GM19240 (cell line): ENCODE measurements at regions not wholly inside any gene's neighbourhood (a gene's known extent, or its start where the extent isn't known, plus 50 kb on each side); places are given as distances from the start of the nearest gene placed in this dataset.
A peak's percentile ranks its signal among the peaks of the same experiment; 100 is the strongest.
"Not testable (repeated sequence)": the region's sequence is repeated elsewhere in the genome, so short reads cannot be mapped to it uniquely, and the experiment has no call there.

Source experiments
- DNase-seq: peaks from one replicate; pipeline ENCODE4 v3.0.0; 2011; ENCODE audit warnings: low spot score; ENCODE audit not compliant: insufficient read length

DNA sequence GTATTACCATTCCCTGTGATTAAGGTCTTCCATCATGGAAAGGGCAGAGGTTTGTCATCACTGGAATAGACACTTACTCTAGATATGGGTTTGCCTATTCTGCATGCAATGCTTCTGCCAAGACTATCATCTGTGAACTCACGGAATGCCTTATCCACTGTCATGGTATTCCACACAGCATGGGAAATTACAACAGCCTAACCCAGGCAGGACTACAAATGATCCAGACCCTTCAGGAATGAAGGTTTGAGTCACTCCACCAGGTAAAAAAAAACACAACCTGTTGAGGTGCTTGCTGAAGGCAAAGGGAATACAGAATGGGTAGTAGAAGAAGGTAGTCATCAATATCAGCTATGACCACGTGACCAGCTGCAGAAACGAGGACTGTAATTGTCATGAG is 89.0 kb upstream of the RANBP6 start:
- DNase-seq = not testable (repeated sequence)

- not testable (repeated sequence) for DNase-seq
These were observed 88.5 kb upstream of the RANBP6 start for GRCh38 chr9:6103911-6104310.

DNA sequence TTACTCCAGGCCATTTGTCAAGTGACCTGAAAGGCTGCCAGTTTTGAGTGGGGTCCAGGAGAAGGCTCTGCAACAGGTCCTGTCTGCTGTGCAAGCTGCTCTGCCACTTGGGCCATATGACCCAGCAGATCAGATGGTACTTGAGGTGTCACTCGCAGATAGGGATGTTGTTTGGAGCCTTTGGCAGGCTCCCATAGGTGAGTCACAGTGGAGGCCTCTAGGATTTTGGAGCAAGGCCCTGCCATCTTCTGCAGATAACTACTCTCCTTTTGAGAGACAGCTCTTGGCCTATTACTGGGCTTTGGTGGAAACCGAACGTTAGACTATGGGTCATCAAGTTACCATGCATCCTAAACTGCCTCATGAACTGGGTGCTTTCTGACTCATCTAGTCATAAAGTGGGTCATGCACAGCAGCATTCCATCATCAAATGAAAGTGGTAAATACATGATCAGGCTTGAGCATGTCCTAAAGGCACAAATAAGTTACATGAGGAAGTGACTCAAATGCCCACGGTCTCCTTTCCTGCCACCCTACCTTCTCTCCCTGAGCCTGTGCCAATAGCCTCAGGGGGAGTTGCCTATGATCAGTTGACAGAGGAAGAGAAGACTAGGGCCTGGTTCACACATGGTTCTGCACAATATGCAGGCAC is 87.0 kb upstream of the RANBP6 start:
- DNase-seq = not testable (repeated sequence)

DNA sequence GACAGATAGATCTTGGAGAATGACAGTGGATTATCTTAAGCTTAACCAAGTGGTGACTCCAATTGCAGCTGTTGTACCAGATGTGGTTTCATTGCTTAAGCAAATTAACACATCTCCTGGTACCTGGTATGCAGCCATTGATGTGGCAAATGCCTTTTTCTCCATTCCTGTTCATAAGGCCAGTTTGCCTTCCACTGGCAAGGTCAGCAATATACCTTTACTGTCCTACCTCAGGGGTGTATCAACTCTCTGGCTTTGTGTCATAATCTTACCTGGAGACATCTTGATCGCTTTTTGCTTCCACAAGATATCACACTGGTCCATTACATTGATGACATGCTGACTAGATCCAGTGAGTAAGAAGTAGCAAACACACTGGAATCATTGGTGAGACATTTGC is 86.3 kb upstream of the RANBP6 start:
- DNase-seq = not testable (repeated sequence)

- not testable (repeated sequence) for DNase-seq
These were observed 83.9 kb upstream of the RANBP6 start for GRCh38 chr9:6099346-6099745.

DNA sequence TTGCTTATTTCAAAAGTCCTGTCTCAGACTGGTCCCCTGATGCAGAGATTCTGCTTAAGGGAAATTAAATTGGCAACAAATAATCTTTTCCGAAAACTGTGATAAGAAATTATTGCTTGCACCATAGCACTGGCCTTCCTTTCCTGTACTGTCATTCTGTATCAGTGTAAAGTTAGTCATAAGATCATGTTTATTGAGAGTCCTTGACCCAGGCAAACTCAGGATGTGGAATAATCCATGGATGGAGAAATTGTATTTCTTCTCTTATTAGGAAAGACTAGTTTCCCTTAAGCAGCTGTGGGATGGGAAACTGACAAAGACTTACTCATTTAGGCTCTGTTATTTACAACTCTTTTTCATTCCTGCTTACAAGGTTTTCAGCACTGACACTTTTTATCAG is 83.0 kb upstream of the RANBP6 start:
- DNase-seq = no peak

- no peak for DNase-seq
These were observed 81.4 kb upstream of the RANBP6 start for GRCh38 chr9:6096821-6097220.

DNA sequence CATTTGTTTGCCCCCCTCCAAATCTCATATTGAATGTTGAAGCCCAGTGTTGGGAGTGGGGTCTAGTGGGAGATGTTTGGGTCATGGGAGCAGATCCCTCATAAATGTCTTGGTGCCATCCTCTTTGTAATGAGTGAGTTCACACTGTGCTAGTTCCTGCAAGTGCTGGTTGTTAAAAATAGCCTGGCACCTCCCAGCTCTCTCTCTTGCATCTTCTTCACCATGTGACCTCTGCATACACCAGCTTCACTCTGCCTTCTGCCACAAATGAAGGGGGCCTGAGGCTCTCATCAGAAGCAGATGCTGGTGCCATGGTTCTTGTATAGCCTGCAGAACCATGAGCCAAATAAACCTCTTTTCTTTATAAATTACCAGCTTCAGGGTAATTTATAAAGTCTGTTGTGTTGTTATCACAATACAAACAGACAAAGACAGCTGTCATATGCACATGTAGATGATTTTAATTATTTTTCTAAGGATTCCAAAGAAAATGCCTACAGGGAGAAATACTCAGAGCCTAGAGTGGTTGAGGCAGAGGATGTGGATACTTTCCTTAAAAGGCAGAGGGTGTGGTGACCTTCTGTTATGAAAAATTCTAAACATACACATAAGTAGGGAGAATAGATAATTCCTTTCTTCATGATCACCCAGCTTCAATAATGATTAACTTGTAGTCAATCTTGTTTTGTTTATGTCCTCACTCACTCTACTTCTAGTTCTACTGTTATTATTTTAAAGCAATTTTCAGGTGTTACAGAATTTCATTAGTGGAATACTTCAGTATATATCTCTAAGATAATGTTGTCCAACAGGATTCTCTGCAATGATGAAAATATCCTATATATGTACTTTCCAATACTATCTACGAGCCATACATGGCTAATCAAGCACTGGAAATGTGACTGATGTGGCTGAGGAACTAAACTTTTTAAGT is 75.1 kb upstream of the RANBP6 start:
- DNase-seq = no peak

DNA sequence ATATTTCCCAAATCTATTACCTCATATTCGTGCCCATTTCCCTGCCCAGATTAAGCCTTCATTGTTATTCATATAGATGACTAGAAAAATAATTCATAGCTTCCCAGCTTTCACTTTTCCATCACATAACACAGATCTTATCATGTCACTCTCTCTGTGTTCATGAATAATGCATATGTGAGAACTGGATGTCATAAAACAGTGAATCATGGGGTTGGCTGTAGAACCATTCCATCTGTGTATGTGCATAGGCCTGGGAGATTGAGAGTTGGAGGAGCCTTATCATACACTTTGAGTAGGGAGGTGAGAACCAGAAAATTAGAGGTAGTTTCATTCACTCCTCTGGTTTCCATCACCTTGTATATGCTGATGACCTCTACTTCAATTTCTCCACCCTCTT is 73.9 kb upstream of the RANBP6 start:
- DNase-seq = no peak

DNA sequence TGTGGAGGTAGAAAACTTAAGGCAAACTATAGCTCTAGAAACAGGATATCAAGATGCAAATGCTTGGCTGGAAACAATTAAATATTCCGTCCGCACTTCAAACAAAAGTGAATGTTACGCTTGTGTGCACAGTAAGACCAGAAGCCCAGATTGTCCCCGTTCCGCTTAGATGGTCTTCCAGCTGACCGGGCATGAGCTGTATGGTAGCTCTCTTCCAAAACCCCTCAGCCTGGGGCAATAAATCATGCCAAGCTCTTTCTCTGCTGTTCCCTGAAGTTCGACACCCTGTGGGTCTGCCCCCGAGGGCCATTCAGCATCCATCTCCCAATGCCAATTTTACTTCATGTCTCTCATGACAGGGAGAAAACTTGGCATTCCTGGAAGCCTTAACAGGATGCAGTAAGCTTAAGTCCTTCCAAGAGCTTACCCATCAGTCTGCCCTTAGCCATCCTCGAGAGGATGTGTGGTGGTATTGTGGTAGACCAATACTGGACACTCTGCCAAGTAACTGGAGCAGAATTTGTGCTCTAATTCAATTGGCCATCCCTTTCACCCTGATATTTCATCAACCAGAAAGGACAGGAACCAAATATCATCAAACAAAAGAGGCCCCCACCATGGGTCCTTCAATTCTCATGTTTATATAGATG is 70.7 kb upstream of the RANBP6 start:
- no peak for DNase-seq

DNA sequence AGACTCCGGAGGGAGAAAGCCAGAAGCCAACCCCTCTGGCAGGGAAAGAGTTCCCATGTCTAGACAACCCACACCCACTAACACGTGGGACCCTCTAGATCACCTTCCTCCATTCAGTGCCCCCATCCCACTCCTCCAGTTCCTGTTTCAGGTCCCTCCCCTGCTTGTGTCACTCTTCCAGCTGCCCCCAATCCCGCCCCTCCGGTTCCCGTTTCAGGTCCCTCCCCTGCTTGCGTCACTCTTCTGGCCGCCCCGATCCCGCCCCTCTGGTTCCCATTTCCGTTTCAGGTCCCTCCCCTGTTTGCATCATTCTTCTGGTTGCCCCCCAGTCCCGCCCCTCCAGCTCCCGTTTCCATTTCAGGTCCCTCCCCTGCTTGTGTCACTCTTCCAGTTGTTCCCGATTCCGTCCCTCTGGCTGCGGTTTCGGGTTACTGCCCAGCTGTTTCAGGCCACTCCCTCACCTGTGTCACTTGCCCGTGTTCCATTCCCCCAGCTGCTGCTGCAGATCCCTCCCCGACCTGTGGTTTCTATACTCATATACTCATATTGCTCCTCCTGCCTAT is 64.8 kb upstream of the RANBP6 start:
- peak; percentile 35 for DNase-seq

GRCh38 chr9:6079386-6079785 is 64.0 kb upstream of the RANBP6 start:
- no peak for DNase-seq

GRCh38 chr9:6078382-6079105 is 63.1 kb upstream of the RANBP6 start:
- no peak for DNase-seq

- DNase-seq = no peak
These were observed 61.4 kb upstream of the RANBP6 start for GRCh38 chr9:6076851-6077250.

GRCh38 chr9:6073731-6074130 is 58.3 kb upstream of the RANBP6 start:
- DNase-seq = no peak

GRCh38 chr9:6072865-6073264 is 57.4 kb upstream of the RANBP6 start:
- DNase-seq = no peak

DNA sequence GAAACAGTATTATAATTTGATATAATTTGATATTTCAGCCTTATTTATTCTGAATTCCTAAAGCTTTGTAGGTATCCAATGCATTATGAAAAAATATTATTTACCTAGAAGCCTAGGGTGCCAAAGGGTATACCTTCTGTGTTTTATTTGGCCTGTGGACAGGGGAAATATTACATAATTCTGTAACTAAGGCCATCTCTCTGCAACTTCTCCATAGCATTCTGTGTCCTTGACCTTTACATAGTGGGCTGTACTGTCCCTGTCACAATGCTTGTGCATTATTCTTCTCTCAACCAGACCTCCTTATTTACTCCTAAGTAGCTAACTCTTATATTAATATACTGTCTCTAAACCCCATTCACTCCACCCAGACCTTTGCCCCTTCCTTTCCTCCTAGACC is 57.0 kb upstream of the RANBP6 start:
- no peak for DNase-seq

- peak; percentile 48 for DNase-seq
These were observed 53.6 kb upstream of the RANBP6 start for GRCh38 chr9:6068983-6069382.

DNA sequence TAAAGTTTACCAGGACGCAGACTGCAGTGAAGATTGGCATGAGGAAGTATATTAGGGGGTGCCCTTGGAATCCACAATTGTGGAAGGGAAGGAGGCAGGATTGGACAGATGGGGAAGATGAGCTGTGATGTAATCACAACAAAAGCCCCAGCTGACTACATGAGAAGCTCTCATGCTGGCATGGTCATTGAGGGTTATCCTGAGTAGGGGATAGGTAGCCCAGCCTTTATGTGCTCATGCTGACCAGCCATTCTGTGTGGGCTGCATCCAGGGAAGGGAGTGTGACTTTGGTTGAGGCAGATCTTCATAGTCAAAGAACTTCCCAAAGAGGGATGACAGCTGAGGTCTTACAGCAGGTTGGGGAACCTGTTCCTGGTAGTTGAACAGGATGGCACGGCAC is 52.0 kb upstream of the RANBP6 start:
- no peak for DNase-seq
